H9 (cell line): ENCODE measurements at regions not wholly inside any gene's neighbourhood (a gene's known extent, or its start where the extent isn't known, plus 50 kb on each side); places are given as distances from the start of the nearest gene placed in this dataset.

Experiments used
- DNase-seq: peaks from one replicate; pipeline ENCODE4 v3.0.0-alpha.2; 2017
- H2AFZ ChIP-seq: one replicate; pipeline ENCODE4 v1.6.1; 2013; ENCODE audit warnings: mild to moderate bottlenecking, low read length, control low read depth, moderate library complexity
- H2AK5ac ChIP-seq: 2 replicates; pipeline ENCODE4 v1.6.1; 2013; ENCODE audit warnings: low read length, control low read depth, mixed read lengths; ENCODE audit not compliant: insufficient read length
- H2BK120ac ChIP-seq: one replicate; pipeline ENCODE4 v1.6.1; 2013; ENCODE audit warnings: low read depth, mild to moderate bottlenecking, low read length, control low read depth, inconsistent platforms; ENCODE audit not compliant: poor library complexity, severe bottlenecking
- H2BK12ac ChIP-seq: 2 replicates; pipeline ENCODE4 v1.6.1; 2013; ENCODE audit warnings: low read length, control low read depth, mixed read lengths, low read depth; ENCODE audit not compliant: insufficient read length
- H2BK15ac ChIP-seq: 2 replicates; pipeline ENCODE4 v1.6.1; 2013; ENCODE audit warnings: low read depth, low read length, control low read depth
- H2BK20ac ChIP-seq: one replicate; pipeline ENCODE4 v1.6.1; 2013; ENCODE audit warnings: low read depth, mild to moderate bottlenecking, low read length, control low read depth, inconsistent platforms; ENCODE audit not compliant: poor library complexity, severe bottlenecking
- H2BK5ac ChIP-seq: 2 replicates; pipeline ENCODE4 v1.6.1; 2013; ENCODE audit warnings: low read length, control low read depth, mixed read lengths; ENCODE audit not compliant: insufficient read length
- H3K14ac ChIP-seq: 2 replicates; pipeline ENCODE4 v1.6.1; 2013; ENCODE audit warnings: low read length, control low read depth; ENCODE audit not compliant: insufficient read depth
- H3K18ac ChIP-seq: 2 replicates; pipeline ENCODE4 v1.6.1; 2013; ENCODE audit warnings: low read depth, mild to moderate bottlenecking, mixed read lengths, low read length, control low read depth; ENCODE audit not compliant: insufficient read length
- H3K23ac ChIP-seq: 2 replicates; pipeline ENCODE4 v1.6.1; 2013; ENCODE audit warnings: low read length, control low read depth, mixed read lengths, low read depth; ENCODE audit not compliant: insufficient read length
- H3K23me2 ChIP-seq: 2 replicates; pipeline ENCODE4 v1.6.1; 2013; ENCODE audit warnings: low read depth, mild to moderate bottlenecking, mixed read lengths, low read length, control low read depth; ENCODE audit not compliant: insufficient read length, poor library complexity, severe bottlenecking
- H3K27ac ChIP-seq: 2 replicates; pipeline ENCODE4 v1.5.1; 2013; ENCODE audit warnings: low read length, control low read depth, mixed read lengths, low read depth; ENCODE audit not compliant: insufficient read length
- H3K27me3 ChIP-seq: 2 replicates; pipeline ENCODE4 v1.6.1; 2013; ENCODE audit warnings: low read length, control low read depth, inconsistent platforms; ENCODE audit not compliant: insufficient read depth
- H3K4ac ChIP-seq: 2 replicates; pipeline ENCODE4 v1.6.1; 2013; ENCODE audit warnings: low read depth, mild to moderate bottlenecking, control low read depth, inconsistent platforms, low read length, moderate library complexity
- H3K4me1 ChIP-seq: 2 replicates; pipeline ENCODE4 v1.6.1; 2013; ENCODE audit warnings: low read length, control low read depth, inconsistent platforms; ENCODE audit not compliant: insufficient read depth
- H3K4me2 ChIP-seq: 2 replicates; pipeline ENCODE4 v1.6.1; 2013; ENCODE audit warnings: low read length, control low read depth, mixed read lengths; ENCODE audit not compliant: insufficient read length, insufficient read depth
- H3K56ac ChIP-seq: 2 replicates; pipeline ENCODE4 v1.6.1; 2013; ENCODE audit warnings: low read depth, mild to moderate bottlenecking, mixed read lengths, low read length, control low read depth; ENCODE audit not compliant: insufficient read length
- H3K79me1 ChIP-seq: 2 replicates; pipeline ENCODE4 v1.6.1; 2013; ENCODE audit warnings: low read depth, mild to moderate bottlenecking, moderate library complexity, low read length, control low read depth, inconsistent platforms; ENCODE audit not compliant: insufficient read depth, poor library complexity, severe bottlenecking
- H3K79me2 ChIP-seq: 2 replicates; pipeline ENCODE4 v1.6.1; 2013; ENCODE audit warnings: low read length, control low read depth, inconsistent platforms; ENCODE audit not compliant: insufficient read depth
- H3K9ac ChIP-seq: 2 replicates; pipeline ENCODE4 v1.6.1; 2013; ENCODE audit warnings: low read length, control low read depth, mixed read lengths; ENCODE audit not compliant: insufficient read length; ENCODE audit errors: extremely low read depth
- H3K9me3 ChIP-seq: one replicate; pipeline ENCODE4 v1.6.1; 2013; ENCODE audit warnings: low read depth, low read length, inconsistent platforms; ENCODE audit not compliant: control insufficient read depth
- H3T11ph ChIP-seq: one replicate; pipeline ENCODE4 v1.6.1; 2013; ENCODE audit warnings: mild to moderate bottlenecking, low read length, control low read depth, inconsistent platforms
- H4K20me1 ChIP-seq: one replicate; pipeline ENCODE4 v1.6.1; 2013; ENCODE audit not compliant: control insufficient read depth, insufficient read length, insufficient read depth
- H4K5ac ChIP-seq: 2 replicates; pipeline ENCODE4 v1.6.1; 2013; ENCODE audit warnings: low read depth, mild to moderate bottlenecking, mixed read lengths, low read length, control low read depth; ENCODE audit not compliant: insufficient read length
- H4K8ac ChIP-seq: replicated peaks from 2 replicates; pipeline ENCODE4 v1.6.1; 2013; ENCODE audit warnings: low read length, control low read depth, mixed read lengths, low read depth; ENCODE audit not compliant: insufficient read length
- H4K91ac ChIP-seq: 2 replicates; pipeline ENCODE4 v1.6.1; 2013; ENCODE audit warnings: low read depth, mild to moderate bottlenecking, moderate library complexity, mixed read lengths, low read length, control low read depth; ENCODE audit not compliant: insufficient read length
- H3K27ac Mint-ChIP-seq, 3 experiments: 2 replicates in 2 of 3; 3 replicates in 1 of 3; pipeline ENCODE4 v1.8.0; 2020 to 2021; ENCODE audit warnings: mixed read lengths in 3 of 3, mild to moderate bottlenecking in 1 of 3, moderate library complexity in 1 of 3
- H3K27me3 Mint-ChIP-seq: 2 replicates; pipeline ENCODE4 v1.8.0; 2021; ENCODE audit warnings: low read depth, mild to moderate bottlenecking, moderate library complexity, mixed read lengths
- H3K36me3 Mint-ChIP-seq, 3 experiments: 2 replicates in 2 of 3; 3 replicates in 1 of 3; pipeline ENCODE4 v1.8.0; 2020 to 2021; ENCODE audit warnings: low read depth in 3 of 3, mixed read lengths in 3 of 3; ENCODE audit not compliant: insufficient read depth in 1 of 3
- H3K4me1 Mint-ChIP-seq, 2 experiments: 2 replicates each; pipeline ENCODE4 v1.8.0; 2020; ENCODE audit warnings: mixed read lengths in 2 of 2
- H3K4me3 Mint-ChIP-seq, 2 experiments: 2 replicates in 1 of 2; 3 replicates in 1 of 2; pipeline ENCODE4 v1.8.0; 2020 to 2021; ENCODE audit warnings: mild to moderate bottlenecking in 2 of 2, mixed read lengths in 2 of 2, moderate library complexity in 1 of 2
- H3K9me3 Mint-ChIP-seq, 2 experiments: 2 replicates in 1 of 2; 3 replicates in 1 of 2; pipeline ENCODE4 v1.8.0; 2020; ENCODE audit warnings: mild to moderate bottlenecking in 2 of 2, mixed read lengths in 2 of 2, moderate library complexity in 1 of 2
- WGBS: extraction: QIAGEN DNeasy Blood & Tissue Kit; methylation state at CpG from one replicate; pipeline ENCODE4 v1.1.7; 2013; ENCODE audit warnings: missing lambda C conversion rate, low lambda C conversion rate, mixed read lengths; ENCODE audit not compliant: insufficient read length; ENCODE audit errors: extremely low coverage; 5-methylcytosine and 5-hydroxymethylcytosine counted together
- TF ChIP-seq, protein P1 (sequence below): fragments of 200-600 bp; sonication (generic); conservative IDR thresholded peaks from 3 replicates; pipeline ENCODE4 v1.8.0; 2021; ENCODE audit warnings: antibody characterized with exemption, mild to moderate bottlenecking

DNA sequence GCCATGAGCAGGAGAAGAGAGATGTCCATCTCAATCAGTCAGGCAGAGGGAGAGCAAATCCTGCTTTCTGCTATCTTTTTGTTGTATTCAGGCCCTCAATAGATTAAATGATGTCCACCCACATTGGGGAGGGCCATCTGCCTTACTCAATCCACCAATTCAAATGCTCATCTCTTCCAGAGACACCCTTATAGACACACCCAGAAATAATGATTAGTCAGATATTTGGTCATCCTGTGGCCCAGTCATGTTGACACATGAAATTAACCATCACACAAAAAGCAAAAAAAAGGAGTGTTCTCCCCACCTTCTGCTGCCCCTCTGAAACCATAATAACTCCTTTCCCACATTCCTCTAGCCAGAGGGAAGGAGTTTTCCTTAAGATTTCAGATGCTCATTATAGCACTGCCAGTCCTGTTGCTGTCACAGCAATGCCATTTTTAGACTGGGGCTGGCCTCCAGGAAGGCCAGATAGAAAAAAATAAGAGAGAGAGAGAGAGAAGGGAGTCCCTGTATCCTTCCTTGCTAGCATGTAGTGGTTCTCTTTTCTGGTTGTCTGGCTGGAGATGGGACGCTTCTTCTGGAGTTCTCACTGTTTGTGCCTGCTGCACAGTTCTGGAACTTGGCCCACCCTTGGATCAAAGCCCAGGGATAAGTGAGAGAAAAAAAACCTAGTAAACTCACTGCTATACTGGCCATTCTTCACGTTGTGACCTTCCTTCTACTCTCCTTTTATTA is 177.7 kb downstream of the RBM46 start:
- no peaks in the 10 kb centered on the region for H3K79me2 ChIP-seq
- peaks cover 0 to 3% (median 1%) of the 10 kb centered on the region in 3 experiments; a peak in 3 of 7 replicates for H3K36me3 Mint-ChIP-seq
- H3K4me2 ChIP-seq = no peak overlapping the region
- H3K9me3 Mint-ChIP-seq = peaks cover 5 to 7% of the 10 kb centered on the region in 2 experiments
- no peaks in the 10 kb centered on the region for H3K27me3 ChIP-seq
- no peak overlapping the region for H3K4me3 Mint-ChIP-seq
- H3K4ac ChIP-seq = no peak overlapping the region
- no peak overlapping the region for H3K27ac ChIP-seq
- no peaks in the 10 kb centered on the region; the same call in 1 of the 2 replicates for H3K4me1 ChIP-seq
- no peak overlapping the region for H3K23ac ChIP-seq
- H2BK15ac ChIP-seq = no peak overlapping the region
- H3K56ac ChIP-seq = no peak overlapping the region
- no peaks in the 10 kb centered on the region for H3K9me3 ChIP-seq
- no peak overlapping the region for H4K91ac ChIP-seq
- no peak overlapping the region for H4K5ac ChIP-seq
- DNase-seq = no peak
- H2BK120ac ChIP-seq = no peak overlapping the region
- no peak overlapping the region for H2AK5ac ChIP-seq
- no CpG with 5 or more reads among the region's 2 CpGs for WGBS
- no peak overlapping the region for H3K14ac ChIP-seq
- no peaks in the 10 kb centered on the region for H3K79me1 ChIP-seq
- no peaks in the 10 kb centered on the region for H4K20me1 ChIP-seq
- TF ChIP-seq, protein P1, sequence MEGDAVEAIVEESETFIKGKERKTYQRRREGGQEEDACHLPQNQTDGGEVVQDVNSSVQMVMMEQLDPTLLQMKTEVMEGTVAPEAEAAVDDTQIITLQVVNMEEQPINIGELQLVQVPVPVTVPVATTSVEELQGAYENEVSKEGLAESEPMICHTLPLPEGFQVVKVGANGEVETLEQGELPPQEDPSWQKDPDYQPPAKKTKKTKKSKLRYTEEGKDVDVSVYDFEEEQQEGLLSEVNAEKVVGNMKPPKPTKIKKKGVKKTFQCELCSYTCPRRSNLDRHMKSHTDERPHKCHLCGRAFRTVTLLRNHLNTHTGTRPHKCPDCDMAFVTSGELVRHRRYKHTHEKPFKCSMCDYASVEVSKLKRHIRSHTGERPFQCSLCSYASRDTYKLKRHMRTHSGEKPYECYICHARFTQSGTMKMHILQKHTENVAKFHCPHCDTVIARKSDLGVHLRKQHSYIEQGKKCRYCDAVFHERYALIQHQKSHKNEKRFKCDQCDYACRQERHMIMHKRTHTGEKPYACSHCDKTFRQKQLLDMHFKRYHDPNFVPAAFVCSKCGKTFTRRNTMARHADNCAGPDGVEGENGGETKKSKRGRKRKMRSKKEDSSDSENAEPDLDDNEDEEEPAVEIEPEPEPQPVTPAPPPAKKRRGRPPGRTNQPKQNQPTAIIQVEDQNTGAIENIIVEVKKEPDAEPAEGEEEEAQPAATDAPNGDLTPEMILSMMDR = no peak
- no peak overlapping the region for H3K27ac Mint-ChIP-seq
- no peaks in the 10 kb centered on the region for H3K27me3 Mint-ChIP-seq
- peaks cover 17 to 18% of the 10 kb centered on the region in 2 experiments for H3K4me1 Mint-ChIP-seq
- H3K23me2 ChIP-seq = no peaks in the 10 kb centered on the region
- no peak overlapping the region for H2BK5ac ChIP-seq
- no peak overlapping the region for H2BK20ac ChIP-seq
- no peak overlapping the region for H2BK12ac ChIP-seq
- no peak overlapping the region for H3T11ph ChIP-seq
- H3K18ac ChIP-seq = no peak overlapping the region
- no peak overlapping the region for H2AFZ ChIP-seq
- no peak overlapping the region for H3K9ac ChIP-seq
- H4K8ac ChIP-seq = no peak overlapping the region
